HEK293T (cell line): ENCODE measurements at regions not wholly inside any gene's neighbourhood (a gene's known extent, or its start where the extent isn't known, plus 50 kb on each side); places are given as distances from the start of the nearest gene placed in this dataset.

Source experiments
- ARNT ChIP-seq: fragments of 450-650 bp; IDR thresholded peaks from 2 replicates; pipeline ENCODE4 v1.6.1; 2017; ENCODE audit warnings: mild to moderate bottlenecking
- BHLHE40 ChIP-seq: fragments of 450-650 bp; IDR thresholded peaks from 2 replicates; pipeline ENCODE4 v1.6.1; 2016; ENCODE audit warnings: mild to moderate bottlenecking, moderate library complexity, borderline replicate concordance
- CTBP1 ChIP-seq: fragments of 450-650 bp; IDR thresholded peaks from 2 replicates; pipeline ENCODE4 v1.6.1; 2016; ENCODE audit warnings: borderline replicate concordance
- FOXA1 ChIP-seq: fragments of 450-650 bp; IDR thresholded peaks from 2 replicates; pipeline ENCODE4 v1.6.1; 2016; ENCODE audit warnings: mild to moderate bottlenecking
- FOXK2 ChIP-seq: fragments of 450-650 bp; IDR thresholded peaks from 2 replicates; pipeline ENCODE4 v1.6.1; 2016; ENCODE audit warnings: mild to moderate bottlenecking
- FOXM1 ChIP-seq: fragments of 450-650 bp; IDR thresholded peaks from 2 replicates; pipeline ENCODE4 v1.6.1; 2017; ENCODE audit warnings: mild to moderate bottlenecking, borderline replicate concordance
- HDGF ChIP-seq: fragments of 450-650 bp; IDR thresholded peaks from 2 replicates; pipeline ENCODE4 v1.6.1; 2017; ENCODE audit warnings: antibody characterized with exemption, borderline replicate concordance
- L3MBTL2 ChIP-seq: fragments of 450-650 bp; conservative IDR thresholded peaks from 2 replicates; pipeline ENCODE4 v1.6.1; 2016; ENCODE audit warnings: mild to moderate bottlenecking
- LEF1 ChIP-seq: fragments of 450-650 bp; IDR thresholded peaks from 2 replicates; pipeline ENCODE4 v1.6.1; 2017; ENCODE audit warnings: mild to moderate bottlenecking, borderline replicate concordance
- NFRKB ChIP-seq: fragments of 450-650 bp; IDR thresholded peaks from 2 replicates; pipeline ENCODE4 v1.6.1; 2016; ENCODE audit warnings: mild to moderate bottlenecking, moderate library complexity
- SP1 ChIP-seq: fragments of 450-650 bp; IDR thresholded peaks from 2 replicates; pipeline ENCODE4 v1.6.1; 2017
- SUZ12 ChIP-seq: fragments of 450-650 bp; IDR thresholded peaks from 2 replicates; pipeline ENCODE4 v1.6.1; 2016; ENCODE audit warnings: mild to moderate bottlenecking
- TARDBP ChIP-seq: fragments of 450-650 bp; IDR thresholded peaks from 2 replicates; pipeline ENCODE4 v1.6.1; 2016
- ZNF384 ChIP-seq: fragments of 450-650 bp; IDR thresholded peaks from 2 replicates; pipeline ENCODE4 v1.6.1; 2016

GRCh38 chr18:7305416-7305815 is 74.5 kb downstream of the LRRC30 start:
- TF ChIP-seq SUZ12 (no peak), BHLHE40 (no peak), L3MBTL2 (no peak), FOXM1 (no peak), FOXA1 (no peak), SP1 (no peak), ARNT (no peak), ZNF384 (no peak), TARDBP (no peak), LEF1 (no peak), FOXK2 (no peak), HDGF (no peak), NFRKB (no peak), CTBP1 (no peak)
